ENCODE measurements at regions not wholly inside any gene's neighbourhood (a gene's known extent, or its start where the extent isn't known, plus 50 kb on each side); places are given as distances from the start of the nearest gene placed in this dataset.

- no peak for DNase-seq
These were observed 2119.8 kb upstream of the CELF4 start for GRCh38 chr18:39685303-39685902.

GRCh38 chr18:39681061-39681460 is 2115.5 kb upstream of the CELF4 start:
- no peak for DNase-seq

GRCh38 chr18:39675906-39676305 is 2110.3 kb upstream of the CELF4 start:
- DNase-seq: peak in 1 of 2 experiments; percentile 7

DNA sequence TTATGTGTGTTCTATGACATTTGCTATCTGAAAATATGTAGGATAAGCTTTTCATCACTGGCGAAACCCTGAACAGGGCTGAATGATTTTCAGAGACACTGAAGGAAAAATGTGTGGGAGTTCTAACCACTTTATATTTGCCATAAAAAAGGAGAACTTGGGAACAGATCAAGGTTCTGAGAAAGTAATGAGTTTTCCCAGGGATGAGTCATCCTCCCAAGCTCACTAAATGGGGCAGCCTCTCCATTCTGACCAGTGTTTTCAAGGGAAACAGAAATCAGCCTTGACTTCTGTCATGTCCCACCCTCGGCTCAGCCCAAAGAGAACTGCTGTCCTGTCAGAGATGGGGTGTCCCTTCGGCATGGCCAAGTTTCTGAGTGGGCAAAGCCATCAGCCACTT is 2109.8 kb upstream of the CELF4 start:
- peak in 1 of 2 experiments; percentile 8 for DNase-seq

GRCh38 chr18:39672171-39672570 is 2106.6 kb upstream of the CELF4 start:
- DNase-seq: no peak

GRCh38 chr18:39667905-39668304 is 2102.3 kb upstream of the CELF4 start:
- DNase-seq: no peak

GRCh38 chr18:39666541-39666940 is 2100.9 kb upstream of the CELF4 start:
- DNase-seq: no peak

DNA sequence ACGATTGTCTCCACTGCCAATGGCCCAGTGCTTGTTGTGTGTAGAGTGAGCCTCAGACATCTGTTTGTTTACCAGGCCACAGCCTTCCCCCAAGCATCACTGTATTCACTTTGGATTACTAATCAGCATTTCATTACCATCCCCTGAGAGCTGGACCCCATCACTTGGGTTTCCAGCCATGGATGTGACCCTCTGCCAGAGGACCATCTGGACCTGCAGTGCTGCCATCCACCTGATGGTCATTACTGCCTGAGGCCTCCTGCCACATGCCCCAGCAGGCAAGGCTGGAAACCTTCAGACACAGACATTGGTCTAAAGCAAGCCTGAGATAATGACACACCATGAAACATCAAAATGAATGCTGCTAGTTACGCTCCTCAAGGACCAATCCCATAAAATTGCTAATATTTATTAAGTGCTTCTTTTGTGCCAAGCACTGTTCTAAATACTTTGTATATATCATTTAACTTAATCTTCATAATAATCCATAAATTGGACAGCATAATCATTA is 2096.3 kb upstream of the CELF4 start:
- no peak for DNase-seq

GRCh38 chr18:39660141-39660540 is 2094.5 kb upstream of the CELF4 start:
- DNase-seq: no peak

- no peak for DNase-seq
These were observed 2089.7 kb upstream of the CELF4 start for GRCh38 chr18:39655341-39655740.

DNA sequence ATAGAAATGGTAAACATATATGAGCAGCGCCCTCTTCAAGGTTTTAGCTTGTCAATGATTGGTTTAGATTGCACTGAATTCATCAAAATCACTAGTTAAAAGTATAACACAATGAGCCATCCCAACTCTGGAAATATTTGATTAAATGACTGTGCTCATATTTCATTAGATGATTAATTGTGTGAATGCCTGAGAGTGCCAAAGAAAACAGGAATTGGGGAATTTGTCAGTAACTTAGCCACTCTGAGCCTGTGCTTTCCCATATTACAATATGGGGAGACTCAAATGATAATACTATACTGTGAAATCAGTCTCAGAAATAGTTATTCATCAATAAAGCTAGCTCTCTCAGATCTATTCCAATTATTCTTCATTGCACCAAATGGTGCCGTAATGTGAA is 2087.6 kb upstream of the CELF4 start:
- DNase-seq: no peak

GRCh38 chr18:39648616-39649015 is 2083.0 kb upstream of the CELF4 start:
- DNase-seq: no peak

DNA sequence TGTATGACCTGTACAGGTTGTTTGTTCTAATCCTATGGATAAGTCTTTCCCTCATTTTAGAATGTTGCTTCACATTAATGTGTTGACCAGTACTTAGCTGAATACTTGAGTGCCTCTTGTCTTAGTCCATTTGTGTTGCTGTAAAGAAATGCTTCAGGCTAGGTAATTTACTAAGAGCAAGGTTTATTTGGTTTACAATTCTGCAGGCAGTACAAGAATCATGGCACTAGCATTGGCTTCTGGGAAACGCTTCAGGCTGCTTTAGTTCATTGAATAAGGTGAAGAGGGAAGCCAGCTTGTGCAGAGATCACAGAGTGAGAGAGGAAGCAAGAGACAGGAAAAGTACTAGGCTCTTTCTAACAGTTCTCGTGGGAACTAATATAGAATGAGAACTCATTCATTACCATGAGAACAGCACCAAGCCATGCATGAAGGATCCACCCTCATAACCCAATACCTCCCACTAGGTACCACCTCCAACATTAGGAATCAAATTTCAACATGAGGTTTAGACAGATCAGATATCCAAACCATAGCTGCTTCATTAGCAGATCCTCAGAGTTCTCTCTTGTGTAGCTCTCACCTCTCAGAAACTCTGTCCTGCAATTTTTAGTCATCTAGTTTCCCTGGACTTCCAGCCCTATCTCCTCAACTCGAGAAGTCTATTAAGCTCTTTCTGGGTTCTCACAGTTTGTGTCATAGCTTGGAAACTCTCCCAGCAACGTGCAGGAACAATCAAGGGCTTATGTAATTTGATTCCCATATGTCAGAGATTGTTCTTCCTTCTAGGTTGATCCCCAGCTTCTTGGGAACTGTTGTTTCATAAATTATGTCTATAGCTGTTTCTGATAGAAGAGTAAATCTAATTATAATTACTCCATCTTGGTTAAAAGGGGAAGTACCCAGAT is 2082.3 kb upstream of the CELF4 start:
- no peak for DNase-seq

GRCh38 chr18:39638224-39638623 is 2072.6 kb upstream of the CELF4 start:
- DNase-seq: no peak

GRCh38 chr18:39636931-39637330 is 2071.3 kb upstream of the CELF4 start:
- DNase-seq: no peak

DNA sequence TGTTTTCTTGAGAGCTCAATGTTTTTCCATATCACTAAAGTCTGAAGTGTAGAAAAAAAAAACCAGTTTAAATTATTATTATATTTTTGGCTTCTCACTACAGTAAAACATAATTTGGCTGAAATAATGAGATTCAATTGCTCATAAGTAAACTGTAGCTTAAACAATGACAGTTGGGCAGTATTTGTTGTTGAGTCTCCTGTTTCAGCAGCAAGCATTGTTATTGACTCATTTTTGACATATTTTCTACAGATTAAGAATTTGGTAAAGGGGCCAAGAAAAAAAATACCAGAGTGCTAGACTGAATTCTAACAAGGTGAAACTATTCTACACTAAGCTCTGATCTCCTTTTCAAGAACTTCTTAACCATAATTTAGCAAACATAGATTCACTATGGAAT is 2070.4 kb upstream of the CELF4 start:
- no peak for DNase-seq

DNA sequence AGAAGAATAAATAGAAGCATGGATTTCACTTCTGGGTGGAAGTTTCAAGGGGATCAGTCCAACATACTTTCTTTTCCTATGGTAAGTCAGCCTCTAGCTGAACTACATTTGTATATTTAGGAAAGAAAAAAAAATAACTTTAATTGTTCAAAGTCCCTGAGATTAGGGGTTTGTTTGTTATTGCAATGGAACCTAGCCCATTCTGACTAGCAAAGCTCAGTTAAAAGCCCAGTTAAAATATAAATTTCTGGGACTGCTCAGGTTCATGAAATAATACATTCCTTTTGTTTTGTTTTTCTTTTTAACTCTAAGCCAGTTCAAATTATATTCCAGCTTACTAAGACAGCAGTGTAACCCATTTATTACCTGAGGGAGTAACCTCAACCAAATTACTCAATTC is 2069.6 kb upstream of the CELF4 start:
- no peak for DNase-seq

DNA sequence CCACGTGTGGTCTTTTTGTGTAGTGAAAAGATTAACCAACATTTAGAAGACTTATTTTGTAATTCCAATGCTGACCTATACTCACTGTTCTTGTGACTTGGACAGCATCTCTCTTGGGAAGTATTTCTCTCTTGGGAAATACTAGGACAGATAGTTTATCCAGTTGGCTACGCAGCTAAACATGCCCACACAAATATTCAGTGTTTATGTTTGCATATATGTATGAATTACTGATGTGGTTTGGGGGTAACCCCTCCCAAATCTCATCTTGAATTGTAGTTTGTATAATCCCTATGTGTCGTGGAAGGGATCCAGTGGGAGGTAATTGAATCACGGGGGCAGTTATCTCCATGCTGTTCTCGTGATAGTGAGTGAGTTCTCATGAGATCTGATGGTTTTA is 2062.3 kb upstream of the CELF4 start:
- no peak for DNase-seq

DNA sequence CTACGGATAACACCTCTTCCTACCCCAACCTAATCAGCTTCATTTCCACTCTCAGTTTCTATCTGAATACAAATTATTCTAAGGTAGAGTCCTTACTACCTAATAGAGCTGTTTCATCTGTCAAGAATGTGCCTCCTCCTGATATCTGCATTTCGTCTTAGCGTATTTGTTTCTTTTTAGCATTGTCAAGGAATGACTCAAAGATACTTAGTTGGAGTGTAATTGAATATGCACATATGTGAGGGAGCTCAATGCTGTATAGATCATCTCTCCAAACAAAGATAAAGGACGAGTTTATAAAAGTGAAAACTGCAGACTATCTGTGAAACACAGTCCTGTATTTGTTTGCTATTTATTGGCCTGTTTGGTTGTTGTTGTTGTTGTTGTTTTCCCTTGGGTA is 2059.4 kb upstream of the CELF4 start:
- DNase-seq: no peak

DNA sequence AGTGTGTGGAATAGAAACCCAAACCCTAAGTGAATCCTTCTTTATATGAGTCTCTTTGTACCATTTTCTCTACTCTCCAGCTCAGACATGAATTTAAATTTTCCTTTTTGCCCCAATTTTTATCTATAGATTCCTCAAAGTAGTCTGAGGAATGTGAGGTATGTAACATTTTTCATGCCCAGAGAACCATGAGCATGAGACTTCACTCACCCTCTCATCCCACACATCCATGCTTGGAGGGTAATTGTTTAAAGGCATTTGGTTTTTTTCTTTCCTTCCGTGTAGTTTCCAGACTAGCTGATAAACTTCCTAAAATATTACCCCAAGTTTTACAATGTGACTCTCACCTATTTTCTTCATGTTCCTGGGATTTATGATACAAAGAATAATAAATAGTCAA is 2056.8 kb upstream of the CELF4 start:
- DNase-seq: no peak

GRCh38 chr18:39620551-39621168 is 2055.1 kb upstream of the CELF4 start:
- DNase-seq: no peak

- DNase-seq: no peak
These were observed 2052.8 kb upstream of the CELF4 start for GRCh38 chr18:39618265-39619003.
